Nephron (organoid): ENCODE measurements at regions not wholly inside any gene's neighbourhood (a gene's known extent, or its start where the extent isn't known, plus 50 kb on each side); places are given as distances from the start of the nearest gene placed in this dataset.

Experiments used
- H3K27ac Mint-ChIP-seq, 3 experiments: 2 replicates each; pipeline ENCODE4 v1.8.0; 2020; ENCODE audit warnings: mixed read lengths in 3 of 3, mild to moderate bottlenecking in 2 of 3, moderate library complexity in 1 of 3
- H3K27me3 Mint-ChIP-seq: 2 replicates; pipeline ENCODE4 v1.8.0; 2021; ENCODE audit warnings: low read depth, mild to moderate bottlenecking, moderate library complexity, mixed read lengths
- H3K36me3 Mint-ChIP-seq: 2 replicates; pipeline ENCODE4 v1.8.0; 2020; ENCODE audit warnings: low read depth, mixed read lengths
- H3K4me1 Mint-ChIP-seq: 2 replicates; pipeline ENCODE4 v1.8.0; 2020; ENCODE audit warnings: mixed read lengths
- H3K4me3 Mint-ChIP-seq, 3 experiments: 2 replicates each; pipeline ENCODE4 v1.8.0; 2020; ENCODE audit warnings: mild to moderate bottlenecking in 3 of 3, mixed read lengths in 3 of 3, moderate library complexity in 2 of 3
- H3K9me3 Mint-ChIP-seq: 2 replicates; pipeline ENCODE4 v1.8.0; 2020; ENCODE audit warnings: mixed read lengths
- TF ChIP-seq, protein P1 (sequence below), 3 experiments: fragments of 200-600 bp; sonication (generic); IDR thresholded peaks; one replicate each; pipeline ENCODE4 v1.5.0; 2021; ENCODE audit warnings: antibody characterized with exemption in 3 of 3; ENCODE audit not compliant: unreplicated experiment in 3 of 3

DNA sequence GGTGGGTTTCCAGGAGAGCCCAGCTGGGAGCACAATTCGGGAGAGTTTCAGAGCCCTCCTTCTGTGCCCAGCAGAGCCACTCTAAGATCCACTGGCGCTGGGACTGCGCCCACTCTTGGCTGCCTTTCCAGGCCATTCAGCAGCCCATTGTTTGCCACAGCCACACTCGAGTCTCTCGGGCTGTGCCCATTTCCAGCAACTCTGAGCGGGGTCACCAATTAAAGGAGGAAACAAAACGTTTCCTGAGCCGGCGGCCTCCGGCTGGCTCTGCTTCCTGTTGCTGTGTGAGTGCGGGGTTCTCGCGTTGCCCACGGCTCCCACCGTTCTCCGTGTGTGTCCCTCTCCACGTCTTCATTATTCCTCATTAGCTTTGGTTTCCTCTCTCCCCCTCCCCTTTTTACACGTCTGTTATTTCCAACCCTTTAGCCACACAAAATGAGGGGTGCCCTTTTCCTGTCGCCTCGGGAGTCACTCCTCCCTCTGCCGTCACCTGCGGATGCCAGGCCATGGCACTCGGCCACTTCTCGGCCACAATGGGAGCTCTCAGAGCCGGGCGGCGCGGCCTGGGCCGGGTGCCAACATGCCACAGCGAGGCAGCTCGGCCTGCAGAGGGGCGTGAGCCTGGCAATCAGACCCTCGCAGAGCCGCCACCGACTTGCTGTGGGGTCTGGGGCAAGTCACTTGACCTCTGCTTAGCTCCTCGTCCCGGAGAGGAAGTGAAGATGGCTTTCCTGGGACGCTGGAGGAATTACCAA lies 94.3 kb upstream of the NKX2-2 start:
- H3K27me3 Mint-ChIP-seq = peaks cover 32% of the 10 kb centered on the region
- TF ChIP-seq, protein P1, sequence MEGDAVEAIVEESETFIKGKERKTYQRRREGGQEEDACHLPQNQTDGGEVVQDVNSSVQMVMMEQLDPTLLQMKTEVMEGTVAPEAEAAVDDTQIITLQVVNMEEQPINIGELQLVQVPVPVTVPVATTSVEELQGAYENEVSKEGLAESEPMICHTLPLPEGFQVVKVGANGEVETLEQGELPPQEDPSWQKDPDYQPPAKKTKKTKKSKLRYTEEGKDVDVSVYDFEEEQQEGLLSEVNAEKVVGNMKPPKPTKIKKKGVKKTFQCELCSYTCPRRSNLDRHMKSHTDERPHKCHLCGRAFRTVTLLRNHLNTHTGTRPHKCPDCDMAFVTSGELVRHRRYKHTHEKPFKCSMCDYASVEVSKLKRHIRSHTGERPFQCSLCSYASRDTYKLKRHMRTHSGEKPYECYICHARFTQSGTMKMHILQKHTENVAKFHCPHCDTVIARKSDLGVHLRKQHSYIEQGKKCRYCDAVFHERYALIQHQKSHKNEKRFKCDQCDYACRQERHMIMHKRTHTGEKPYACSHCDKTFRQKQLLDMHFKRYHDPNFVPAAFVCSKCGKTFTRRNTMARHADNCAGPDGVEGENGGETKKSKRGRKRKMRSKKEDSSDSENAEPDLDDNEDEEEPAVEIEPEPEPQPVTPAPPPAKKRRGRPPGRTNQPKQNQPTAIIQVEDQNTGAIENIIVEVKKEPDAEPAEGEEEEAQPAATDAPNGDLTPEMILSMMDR (IDR thresholded peaks at IDR 0.05; ENCODE audit: unreplicated experiment in 3 of 3) = no peak
- H3K4me1 Mint-ChIP-seq = peaks cover under 1% of the 10 kb centered on the region
- H3K4me3 Mint-ChIP-seq = no peak overlapping the region
- no peaks in the 10 kb centered on the region for H3K36me3 Mint-ChIP-seq
- H3K27ac Mint-ChIP-seq = no peak overlapping the region
- peaks cover 16% of the 10 kb centered on the region for H3K9me3 Mint-ChIP-seq

DNA sequence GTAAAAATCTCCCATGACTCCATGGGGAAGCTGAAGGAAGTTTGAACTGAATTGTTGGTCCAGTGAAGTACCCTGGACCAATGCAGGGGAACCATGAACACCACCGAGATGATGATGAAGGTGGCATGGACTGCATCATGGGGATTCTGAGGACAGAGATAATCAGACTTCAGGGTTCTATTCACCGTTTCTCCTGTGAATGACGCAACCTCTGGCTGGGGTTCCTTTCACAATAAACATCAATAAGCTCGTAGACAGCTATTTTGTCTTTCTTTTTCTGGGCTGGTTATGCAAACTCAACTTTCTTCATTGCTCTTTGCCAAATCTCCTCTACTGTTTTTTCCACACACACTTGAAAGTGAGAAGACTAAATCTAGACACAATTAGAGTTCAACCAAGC lies 87.9 kb upstream of the NKX2-2 start:
- Mint-ChIP-seq H3K27me3 (peaks cover 12% of the 10 kb centered on the region), H3K36me3 (no peaks in the 10 kb centered on the region), H3K27ac (no peak overlapping the region), H3K4me1 (no peaks in the 10 kb centered on the region), H3K4me3 (no peak overlapping the region), H3K9me3 (peaks cover 18% of the 10 kb centered on the region)
- TF ChIP-seq, protein P1 (IDR thresholded peaks at IDR 0.05; ENCODE audit: unreplicated experiment in 3 of 3) = no peak

DNA sequence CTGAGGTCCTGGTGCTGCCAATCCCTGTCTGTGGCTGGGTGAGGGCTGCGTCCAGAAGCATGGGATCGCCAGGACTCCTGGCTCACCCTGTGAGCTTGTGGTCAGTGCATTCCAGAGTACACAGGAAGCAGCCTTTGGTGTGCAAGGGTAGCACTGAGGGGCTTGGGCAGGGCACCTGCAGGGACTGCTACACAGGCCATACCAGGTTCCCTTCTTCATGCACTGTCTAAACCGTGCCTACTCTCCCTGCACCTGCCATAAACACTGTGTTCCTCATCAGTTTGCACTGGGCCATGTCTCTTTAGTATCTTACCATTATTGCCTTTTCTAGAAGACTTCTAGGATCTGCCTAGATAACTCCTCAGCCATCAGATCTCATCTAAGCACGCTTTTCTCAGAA lies 72.8 kb upstream of the NKX2-2 start:
- Mint-ChIP-seq H3K27ac (no peak overlapping the region), H3K36me3 (no peaks in the 10 kb centered on the region), H3K9me3 (no peaks in the 10 kb centered on the region), H3K4me1 (no peaks in the 10 kb centered on the region), H3K4me3 (no peak overlapping the region), H3K27me3 (peaks cover 14% of the 10 kb centered on the region)
- TF ChIP-seq, protein P1 (IDR thresholded peaks at IDR 0.05; ENCODE audit: unreplicated experiment in 3 of 3) = no peak

DNA sequence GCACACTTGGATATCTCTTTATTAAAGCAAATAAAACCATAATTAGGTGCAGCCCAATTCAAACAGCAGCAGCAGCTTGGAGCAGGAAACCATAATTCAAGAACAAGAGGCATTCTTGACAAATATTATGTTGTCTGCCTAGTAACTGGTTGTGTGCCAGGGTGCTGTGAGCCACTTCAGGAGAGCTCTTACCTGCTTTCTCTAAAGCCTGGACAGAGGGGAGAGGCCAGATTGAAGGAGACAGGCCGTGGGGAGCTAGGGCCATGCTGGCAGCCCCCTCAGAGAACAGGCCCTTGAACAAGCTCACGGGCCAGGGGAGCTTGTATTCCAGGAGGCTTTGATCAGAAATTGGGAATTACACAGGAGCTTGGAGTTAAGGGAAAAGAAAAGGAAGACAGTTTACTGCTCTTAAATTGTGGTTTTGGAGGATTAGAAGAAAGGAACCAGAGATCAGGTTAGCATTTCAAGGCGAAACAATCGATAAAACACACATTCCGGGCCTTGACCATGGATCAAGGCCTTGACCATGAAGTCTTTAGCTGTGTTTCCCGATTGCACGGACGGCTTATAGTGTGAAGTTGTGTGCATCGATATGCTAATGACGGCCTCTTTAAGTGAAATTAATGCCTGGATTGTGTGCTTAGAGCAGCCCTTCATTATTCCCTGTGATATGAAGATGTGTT lies 69.8 kb upstream of the NKX2-2 start:
- TF ChIP-seq, protein P1 (IDR thresholded peaks at IDR 0.05; ENCODE audit: unreplicated experiment in 3 of 3) = no peak
- peaks cover 26% of the 10 kb centered on the region for H3K27me3 Mint-ChIP-seq

DNA sequence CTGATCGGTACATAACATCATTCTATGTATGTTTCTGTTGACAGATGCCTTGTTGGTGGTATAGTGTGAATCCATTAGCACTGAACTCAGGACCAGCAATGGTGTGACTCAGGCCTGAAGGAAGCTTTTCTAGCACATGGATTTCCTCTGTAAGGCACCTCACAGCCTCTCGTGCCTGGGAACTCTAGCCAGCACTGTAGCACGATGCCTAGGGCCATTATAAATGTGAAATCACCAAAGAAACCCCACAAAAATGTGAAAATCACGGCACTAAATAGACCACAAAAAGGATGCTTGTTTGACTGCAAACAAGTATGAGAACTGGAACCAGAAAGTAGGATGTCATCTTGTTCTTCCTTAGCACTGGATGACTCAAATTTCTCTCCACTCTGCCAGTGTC lies 63.7 kb upstream of the NKX2-2 start:
- Mint-ChIP-seq H3K36me3 (no peaks in the 10 kb centered on the region), H3K27ac (no peak overlapping the region), H3K9me3 (no peaks in the 10 kb centered on the region), H3K27me3 (peaks cover 56% of the 10 kb centered on the region), H3K4me1 (no peaks in the 10 kb centered on the region), H3K4me3 (no peak overlapping the region)
- TF ChIP-seq, protein P1 (IDR thresholded peaks at IDR 0.05; ENCODE audit: unreplicated experiment in 3 of 3) = no peak

More for the DNA sequence above, 69.8 kb upstream of the NKX2-2 start:
- no peaks in the 10 kb centered on the region for H3K4me1 Mint-ChIP-seq
- H3K27ac Mint-ChIP-seq = no peak overlapping the region
- H3K36me3 Mint-ChIP-seq = no peaks in the 10 kb centered on the region
- no peaks in the 10 kb centered on the region for H3K9me3 Mint-ChIP-seq
- no peak overlapping the region for H3K4me3 Mint-ChIP-seq
